K562 (cell line): ENCODE measurements at regions not wholly inside any gene's neighbourhood (a gene's known extent, or its start where the extent isn't known, plus 50 kb on each side); places are given as distances from the start of the nearest gene placed in this dataset.

ENCODE experiments used
- ATAC-seq: fragments of 200-7000 bp; cut with Tn5 transposase; 3 replicates; pipeline ENCODE4 v1.9.1; 2020; ENCODE audit warnings: moderate library complexity
- BruUV-seq: library from RNA; stranded (reverse); fragments of 400-500 nt; replicated peaks from 2 replicates; lab custom pipeline; 2021; lab: Mats Ljungman, UMichigan
- CTCF ChIA-PET: fragments of 300-600 bp; formaldehyde crosslinking; extraction: SDS; loops from one replicate; lab custom pipeline; 2021; ENCODE audit warnings: low intra/inter-chr PET ratio; lab: Yijun Ruan, JAX
- POLR2A ChIA-PET: fragments of 300-600, 350-650 bp; sonication (Branson Sonifier 250); formaldehyde crosslinking; extraction: SDS; loops from one replicate; lab custom pipeline; 2021; ENCODE audit warnings: antibody characterized with exemption, inconsistent platforms; lab: Yijun Ruan, JAX
- DNase-seq, 4 experiments: peaks; one replicate each; pipeline versions ENCODE4 v3.0.0 to v3.0.0-alpha.2; 2011 to 2018; ENCODE audit warnings: low spot score in 3 of 4, mixed read lengths in 3 of 4; ENCODE audit errors: extremely low read depth in 1 of 4
- FAIRE-seq: peaks from 2 replicates; lab custom pipeline; 2011; peaks lifted over from hg19 to GRCh38; lab: Jason Lieb, UNC
- H2AFZ ChIP-seq: 2 replicates; pipeline ENCODE4 v1.6.0; 2011; ENCODE audit warnings: low read depth, low read length, control low read depth, inconsistent platforms
- H3K27ac ChIP-seq: fragments of 200-600 bp; 3 replicates; pipeline ENCODE4 v1.8.0; 2011; ENCODE audit warnings: low read depth, mild to moderate bottlenecking, control low read depth, inconsistent platforms, low read length, moderate library complexity, mixed read lengths; ENCODE audit errors: extremely low read depth
- H3K27me3 ChIP-seq, 2 experiments: fragments of 300-600 bp in 1 of 2; 2 replicates in 1 of 2; 3 replicates in 1 of 2; pipeline versions ENCODE4 v1.6.0 to v1.8.0; 2011; ENCODE audit warnings: inconsistent platforms in 2 of 2, low read length in 2 of 2, mild to moderate bottlenecking in 1 of 2, mixed read lengths in 1 of 2, moderate library complexity in 1 of 2; ENCODE audit not compliant: control insufficient read depth in 2 of 2, insufficient read depth in 2 of 2
- H3K36me3 ChIP-seq: fragments of 300-600 bp; 3 replicates; pipeline ENCODE4 v1.8.0; 2011; ENCODE audit warnings: mild to moderate bottlenecking, low read length, inconsistent platforms; ENCODE audit not compliant: control insufficient read depth, insufficient read depth
- H3K4me1 ChIP-seq, 2 experiments: fragments of 200-600 bp in 1 of 2; replicated peaks in 1 of 2; 2 replicates in 1 of 2; 3 replicates in 1 of 2; pipeline versions ENCODE4 v1.5.1 to v1.8.0; 2011; ENCODE audit warnings: inconsistent platforms in 2 of 2, low read length in 2 of 2, mild to moderate bottlenecking in 1 of 2, mixed read lengths in 1 of 2, moderate library complexity in 1 of 2; ENCODE audit not compliant: control insufficient read depth in 2 of 2, insufficient read depth in 2 of 2
- H3K4me2 ChIP-seq: 2 replicates; pipeline ENCODE4 v1.6.1; 2011; ENCODE audit warnings: low read length, control low read depth, inconsistent platforms, mixed read lengths; ENCODE audit not compliant: insufficient read depth
- H3K4me3 ChIP-seq: fragments of 200-600 bp; sonication (generic), shearing (Covaris generic); 2 replicates; pipeline ENCODE4 v1.5.1; 2016; ENCODE audit warnings: control low read depth, inconsistent platforms
- H3K79me2 ChIP-seq: fragments of 200-600 bp; 3 replicates; pipeline ENCODE4 v1.8.0; 2011; ENCODE audit warnings: low read length, inconsistent platforms; ENCODE audit not compliant: control insufficient read depth, insufficient read depth
- H3K9ac ChIP-seq, 2 experiments: 2 replicates each; pipeline versions ENCODE4 v1.6.0 to v1.6.1; 2011; ENCODE audit warnings: low read depth in 2 of 2, low read length in 2 of 2, control low read depth in 1 of 2, inconsistent platforms in 1 of 2, mild to moderate bottlenecking in 1 of 2, mixed read lengths in 1 of 2; ENCODE audit not compliant: insufficient read depth in 1 of 2
- H3K9me1 ChIP-seq: one replicate; pipeline ENCODE4 v1.6.0; 2011; ENCODE audit warnings: inconsistent platforms, mild to moderate bottlenecking, low read length, moderate library complexity; ENCODE audit not compliant: control insufficient read depth, insufficient read depth
- H3K9me3 ChIP-seq: replicated peaks from 2 replicates; pipeline ENCODE4 v1.5.1; 2011; ENCODE audit warnings: low read depth, low read length, inconsistent platforms; ENCODE audit not compliant: control insufficient read depth, insufficient read depth
- H4K20me1 ChIP-seq: replicated peaks from 2 replicates; pipeline ENCODE4 v1.6.1; 2011; ENCODE audit warnings: low read length, inconsistent platforms, mixed read lengths; ENCODE audit not compliant: control insufficient read depth, insufficient read depth
- CHD4 ChIP-seq: fragments of 200-600 bp; sonication (generic); IDR thresholded peaks from 3 replicates; pipeline ENCODE4 v1.6.1; 2012; ENCODE audit warnings: low read depth, mild to moderate bottlenecking, mixed read lengths, low read length, inconsistent platforms; ENCODE audit not compliant: insufficient read depth, insufficient replicate concordance, poor library complexity, severe bottlenecking
- CREB3 ChIP-seq: fragments of 450-650 bp; conservative IDR thresholded peaks from 2 replicates; pipeline ENCODE4 v1.6.1; 2016; ENCODE audit warnings: missing genetic modification characterization, low read depth, mild to moderate bottlenecking, missing compliant biosample characterization, moderate library complexity
- HBP1 ChIP-seq: fragments of 450-650 bp; formaldehyde crosslinking; IDR thresholded peaks from 2 replicates; pipeline ENCODE4 v1.4.0; 2022; ENCODE audit warnings: missing genetic modification characterization
- HDAC2 ChIP-seq: fragments of 450-650 bp; IDR thresholded peaks from 2 replicates; pipeline ENCODE4 v1.6.1; 2016; ENCODE audit warnings: mild to moderate bottlenecking
- HDAC8 ChIP-seq: fragments of 450-650 bp; IDR thresholded peaks from 2 replicates; pipeline ENCODE4 v1.6.1; 2016; ENCODE audit warnings: mild to moderate bottlenecking, missing genetic modification characterization, moderate library complexity, missing compliant biosample characterization
- HDGF ChIP-seq: fragments of 450-650 bp; IDR thresholded peaks from 2 replicates; pipeline ENCODE4 v1.6.1; 2016
- KLF13 ChIP-seq: fragments of 450-650 bp; IDR thresholded peaks from 2 replicates; pipeline ENCODE4 v1.6.1; 2016; ENCODE audit warnings: missing genetic modification characterization, low read depth, mild to moderate bottlenecking, missing compliant biosample characterization, moderate library complexity, borderline replicate concordance
- POLR2AphosphoS5 ChIP-seq: IDR thresholded peaks from 2 replicates; pipeline ENCODE4 v1.6.1; 2011; ENCODE audit warnings: mild to moderate bottlenecking, low read depth, low read length, moderate library complexity; ENCODE audit not compliant: control insufficient read depth, insufficient read depth
- RBM22 ChIP-seq: fragments of 200-400 bp; formaldehyde crosslinking; IDR thresholded peaks from 2 replicates; pipeline ENCODE4 v1.6.1; 2018; ENCODE audit warnings: low read length, low read depth; ENCODE audit not compliant: poor library complexity, severe bottlenecking
- SLC30A9 ChIP-seq: fragments of 250-450 bp; sonication (Bioruptor Pico); IDR thresholded peaks from 2 replicates; pipeline ENCODE4 v1.8.0; 2022; ENCODE audit warnings: mild to moderate bottlenecking, moderate library complexity
- TAF15 ChIP-seq: fragments of 200-400 bp; formaldehyde crosslinking; IDR thresholded peaks from 2 replicates; pipeline ENCODE4 v1.6.1; 2017; ENCODE audit warnings: mild to moderate bottlenecking, low read depth, low read length, moderate library complexity
- USF2 ChIP-seq: sonication (generic); formaldehyde crosslinking; IDR thresholded peaks from 2 replicates; pipeline ENCODE4 v1.5.0; 2020; ENCODE audit warnings: missing genetic modification reagents
- WGBS: fragments of 100-300 bp; shearing (Covaris generic); methylation state at CpG from one replicate; pipeline ENCODE4 v1.1.6; 2016; ENCODE audit warnings: low coverage, mixed read lengths; ENCODE audit not compliant: insufficient coverage; ENCODE audit errors: missing lambda C conversion rate; 5-methylcytosine and 5-hydroxymethylcytosine counted together
- in situ Hi-C: fragments of 300-500 bp; cut with MboI; formaldehyde crosslinking; loops from 4 replicates; pipeline ENCODE4 v1.15.0; 2018; ENCODE audit warnings: inconsistent platforms, mixed read lengths
- intact Hi-C: fragments of 100-400 bp; cut with micrococcal nuclease; formaldehyde crosslinking; loops from 2 replicates; pipeline ENCODE4 v1.14.2; 2022
- TF ChIP-seq, protein P1 (sequence below): fragments of 250-450 bp; sonication (Bioruptor Pico); IDR thresholded peaks from 2 replicates; pipeline ENCODE4 v1.4.0; 2020; ENCODE audit warnings: borderline replicate concordance
- TF ChIP-seq, protein P2 (sequence below): sonication (generic); formaldehyde crosslinking; IDR thresholded peaks from 2 replicates; pipeline ENCODE4 v1.8.0; 2022; ENCODE audit warnings: missing genetic modification reagents, mild to moderate bottlenecking, borderline replicate concordance

- TF ChIP-seq, protein P1, sequence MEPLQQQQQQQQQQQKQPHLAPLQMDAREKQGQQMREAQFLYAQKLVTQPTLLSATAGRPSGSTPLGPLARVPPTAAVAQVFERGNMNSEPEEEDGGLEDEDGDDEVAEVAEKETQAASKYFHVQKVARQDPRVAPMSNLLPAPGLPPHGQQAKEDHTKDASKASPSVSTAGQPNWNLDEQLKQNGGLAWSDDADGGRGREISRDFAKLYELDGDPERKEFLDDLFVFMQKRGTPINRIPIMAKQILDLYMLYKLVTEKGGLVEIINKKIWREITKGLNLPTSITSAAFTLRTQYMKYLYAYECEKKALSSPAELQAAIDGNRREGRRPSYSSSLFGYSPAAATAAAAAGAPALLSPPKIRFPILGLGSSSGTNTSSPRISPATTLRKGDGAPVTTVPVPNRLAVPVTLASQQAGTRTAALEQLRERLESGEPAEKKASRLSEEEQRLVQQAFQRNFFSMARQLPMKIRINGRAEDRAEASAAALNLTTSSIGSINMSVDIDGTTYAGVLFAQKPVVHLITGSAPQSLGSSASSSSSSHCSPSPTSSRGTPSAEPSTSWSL (CRISPR knock-in tag) = no peak
- no peak for TF ChIP-seq USF2 (CRISPR knock-in tag)
- no peak for TF ChIP-seq HDGF
- TF ChIP-seq HBP1 (CRISPR knock-in tag) = no peak
- no peak for TF ChIP-seq CREB3
- TF ChIP-seq TAF15 = no peak
Observed at GRCh38 chr7:47024991-47025390, 556.9 kb downstream of the TNS3 start (continued).

DNA sequence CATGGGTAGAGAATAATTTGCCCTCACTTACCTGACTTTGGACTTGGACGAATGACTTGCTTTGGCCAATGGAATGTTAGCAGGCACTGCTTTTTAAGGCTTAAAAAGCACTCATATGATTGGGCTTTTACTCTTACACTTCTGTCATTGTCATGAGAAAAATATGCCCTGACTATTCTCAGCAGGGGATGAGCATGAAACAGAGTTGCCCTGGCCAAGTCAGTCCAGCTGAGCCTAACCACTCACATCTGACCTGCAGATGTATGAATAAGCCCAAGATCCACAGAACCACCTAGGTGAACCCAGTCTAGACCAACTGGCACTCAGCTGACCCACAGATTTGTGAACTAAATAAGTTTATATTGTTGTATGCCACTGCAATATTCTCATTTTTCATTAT is 573.5 kb downstream of the TNS3 start:
- H3K9me1 ChIP-seq = no peaks in the 10 kb centered on the region
- ChIA-PET CTCF (no interaction called here), POLR2A (no interaction called here)
- no peak overlapping the region for H3K4me3 ChIP-seq
- TF ChIP-seq HDAC2 (no peak), CHD4 (no peak), SLC30A9 (no peak), POLR2AphosphoS5 (no peak), RBM22 (no peak), HDAC8 (tag) (no peak), KLF13 (tag) (no peak)
- TF ChIP-seq, protein P2, sequence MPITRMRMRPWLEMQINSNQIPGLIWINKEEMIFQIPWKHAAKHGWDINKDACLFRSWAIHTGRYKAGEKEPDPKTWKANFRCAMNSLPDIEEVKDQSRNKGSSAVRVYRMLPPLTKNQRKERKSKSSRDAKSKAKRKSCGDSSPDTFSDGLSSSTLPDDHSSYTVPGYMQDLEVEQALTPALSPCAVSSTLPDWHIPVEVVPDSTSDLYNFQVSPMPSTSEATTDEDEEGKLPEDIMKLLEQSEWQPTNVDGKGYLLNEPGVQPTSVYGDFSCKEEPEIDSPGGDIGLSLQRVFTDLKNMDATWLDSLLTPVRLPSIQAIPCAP (CRISPR knock-in tag) = no peak
- 0% methylated on average over 1 of the region's 1 CpG for WGBS
- H3K4me1 ChIP-seq = no peaks in the 10 kb centered on the region
- no peaks in the 10 kb centered on the region for H3K9me3 ChIP-seq
- no peak overlapping the region for H2AFZ ChIP-seq
- H3K79me2 ChIP-seq = no peaks in the 10 kb centered on the region
- H3K36me3 ChIP-seq = no peaks in the 10 kb centered on the region
- no TSS peak for BruUV-seq
- H3K9ac ChIP-seq = no peak overlapping the region
- no peak overlapping the region for H3K27ac ChIP-seq
- DNase-seq (no peak), FAIRE-seq (no peak), ATAC-seq (no peak)
- H3K27me3 ChIP-seq = no peaks in the 10 kb centered on the region
- in situ Hi-C loops (no loop called here), intact Hi-C loops (no loop called here)
- H4K20me1 ChIP-seq = no peaks in the 10 kb centered on the region
- H3K4me2 ChIP-seq = no peak overlapping the region
